K562 (cell line): ENCODE measurements at regions not wholly inside any gene's neighbourhood (a gene's known extent, or its start where the extent isn't known, plus 50 kb on each side); places are given as distances from the start of the nearest gene placed in this dataset.

Experiments
- ATAC-seq: fragments of 200-7000 bp; cut with Tn5 transposase; 3 replicates; pipeline ENCODE4 v1.9.1; 2020; ENCODE audit warnings: moderate library complexity
- BruUV-seq: library from RNA; stranded (reverse); fragments of 400-500 nt; replicated peaks from 2 replicates; lab custom pipeline; 2021; lab: Mats Ljungman, UMichigan
- CTCF ChIA-PET: fragments of 300-600 bp; formaldehyde crosslinking; extraction: SDS; loops from one replicate; lab custom pipeline; 2021; ENCODE audit warnings: low intra/inter-chr PET ratio; lab: Yijun Ruan, JAX
- POLR2A ChIA-PET: fragments of 300-600, 350-650 bp; sonication (Branson Sonifier 250); formaldehyde crosslinking; extraction: SDS; loops from one replicate; lab custom pipeline; 2021; ENCODE audit warnings: antibody characterized with exemption, inconsistent platforms; lab: Yijun Ruan, JAX
- DNase-seq, 4 experiments: peaks; one replicate each; pipeline versions ENCODE4 v3.0.0 to v3.0.0-alpha.2; 2011 to 2018; ENCODE audit warnings: low spot score in 3 of 4, mixed read lengths in 3 of 4; ENCODE audit errors: extremely low read depth in 1 of 4
- FAIRE-seq: peaks from 2 replicates; lab custom pipeline; 2011; peaks lifted over from hg19 to GRCh38; lab: Jason Lieb, UNC
- H2AFZ ChIP-seq: 2 replicates; pipeline ENCODE4 v1.6.0; 2011; ENCODE audit warnings: low read depth, low read length, control low read depth, inconsistent platforms
- H3K27ac ChIP-seq: fragments of 200-600 bp; 3 replicates; pipeline ENCODE4 v1.8.0; 2011; ENCODE audit warnings: low read depth, mild to moderate bottlenecking, control low read depth, inconsistent platforms, low read length, moderate library complexity, mixed read lengths; ENCODE audit errors: extremely low read depth
- H3K27me3 ChIP-seq, 2 experiments: fragments of 300-600 bp in 1 of 2; 2 replicates in 1 of 2; 3 replicates in 1 of 2; pipeline versions ENCODE4 v1.6.0 to v1.8.0; 2011; ENCODE audit warnings: inconsistent platforms in 2 of 2, low read length in 2 of 2, mild to moderate bottlenecking in 1 of 2, mixed read lengths in 1 of 2, moderate library complexity in 1 of 2; ENCODE audit not compliant: control insufficient read depth in 2 of 2, insufficient read depth in 2 of 2
- H3K36me3 ChIP-seq: fragments of 300-600 bp; 3 replicates; pipeline ENCODE4 v1.8.0; 2011; ENCODE audit warnings: mild to moderate bottlenecking, low read length, inconsistent platforms; ENCODE audit not compliant: control insufficient read depth, insufficient read depth
- H3K4me1 ChIP-seq, 2 experiments: fragments of 200-600 bp in 1 of 2; replicated peaks in 1 of 2; 2 replicates in 1 of 2; 3 replicates in 1 of 2; pipeline versions ENCODE4 v1.5.1 to v1.8.0; 2011; ENCODE audit warnings: inconsistent platforms in 2 of 2, low read length in 2 of 2, mild to moderate bottlenecking in 1 of 2, mixed read lengths in 1 of 2, moderate library complexity in 1 of 2; ENCODE audit not compliant: control insufficient read depth in 2 of 2, insufficient read depth in 2 of 2
- H3K4me2 ChIP-seq: 2 replicates; pipeline ENCODE4 v1.6.1; 2011; ENCODE audit warnings: low read length, control low read depth, inconsistent platforms, mixed read lengths; ENCODE audit not compliant: insufficient read depth
- H3K4me3 ChIP-seq: fragments of 200-600 bp; sonication (generic), shearing (Covaris generic); 2 replicates; pipeline ENCODE4 v1.5.1; 2016; ENCODE audit warnings: control low read depth, inconsistent platforms
- H3K79me2 ChIP-seq: fragments of 200-600 bp; 3 replicates; pipeline ENCODE4 v1.8.0; 2011; ENCODE audit warnings: low read length, inconsistent platforms; ENCODE audit not compliant: control insufficient read depth, insufficient read depth
- H3K9ac ChIP-seq, 2 experiments: 2 replicates each; pipeline versions ENCODE4 v1.6.0 to v1.6.1; 2011; ENCODE audit warnings: low read depth in 2 of 2, low read length in 2 of 2, control low read depth in 1 of 2, inconsistent platforms in 1 of 2, mild to moderate bottlenecking in 1 of 2, mixed read lengths in 1 of 2; ENCODE audit not compliant: insufficient read depth in 1 of 2
- H3K9me1 ChIP-seq: one replicate; pipeline ENCODE4 v1.6.0; 2011; ENCODE audit warnings: inconsistent platforms, mild to moderate bottlenecking, low read length, moderate library complexity; ENCODE audit not compliant: control insufficient read depth, insufficient read depth
- H3K9me3 ChIP-seq: replicated peaks from 2 replicates; pipeline ENCODE4 v1.5.1; 2011; ENCODE audit warnings: low read depth, low read length, inconsistent platforms; ENCODE audit not compliant: control insufficient read depth, insufficient read depth
- H4K20me1 ChIP-seq: replicated peaks from 2 replicates; pipeline ENCODE4 v1.6.1; 2011; ENCODE audit warnings: low read length, inconsistent platforms, mixed read lengths; ENCODE audit not compliant: control insufficient read depth, insufficient read depth
- ATF1 ChIP-seq, 2 experiments: fragments of 450-650 bp in 1 of 2; IDR thresholded peaks; 2 replicates each; pipeline ENCODE4 v1.6.1; 2016; ENCODE audit warnings: missing compliant biosample characterization in 1 of 2, missing genetic modification characterization in 1 of 2
- CBFB ChIP-seq: sonication (generic); formaldehyde crosslinking; IDR thresholded peaks from 2 replicates; pipeline ENCODE4 v1.4.0; 2020; ENCODE audit warnings: mild to moderate bottlenecking, missing genetic modification reagents
- ESRRB ChIP-seq: fragments of 250-450 bp; sonication (Bioruptor Pico); IDR thresholded peaks from 2 replicates; pipeline ENCODE4 v1.5.0; 2020; ENCODE audit warnings: mild to moderate bottlenecking, moderate library complexity, borderline replicate concordance
- EZH2 ChIP-seq: IDR thresholded peaks from 2 replicates; pipeline ENCODE4 v1.6.1; 2012; ENCODE audit warnings: low read depth, mild to moderate bottlenecking, inconsistent platforms, low read length, borderline replicate concordance
- HDAC8 ChIP-seq: fragments of 450-650 bp; IDR thresholded peaks from 2 replicates; pipeline ENCODE4 v1.6.1; 2016; ENCODE audit warnings: mild to moderate bottlenecking, missing genetic modification characterization, moderate library complexity, missing compliant biosample characterization
- HDGF ChIP-seq: fragments of 450-650 bp; IDR thresholded peaks from 2 replicates; pipeline ENCODE4 v1.6.1; 2016
- ILF3 ChIP-seq: fragments of 450-650 bp; IDR thresholded peaks from 2 replicates; pipeline ENCODE4 v1.6.1; 2018; ENCODE audit warnings: antibody characterized with exemption, mild to moderate bottlenecking, moderate library complexity, borderline replicate concordance
- NFATC3 ChIP-seq: fragments of 450-650 bp; IDR thresholded peaks from 2 replicates; pipeline ENCODE4 v1.6.1; 2017; ENCODE audit warnings: mild to moderate bottlenecking
- RUNX1 ChIP-seq: sonication (generic); IDR thresholded peaks from 2 replicates; pipeline ENCODE4 v1.6.1; 2016; ENCODE audit warnings: antibody characterized with exemption, low read depth
- TEAD2 ChIP-seq: fragments of 450-650 bp; IDR thresholded peaks from 2 replicates; pipeline ENCODE4 v1.6.1; 2016; ENCODE audit warnings: missing genetic modification characterization, control low read depth, missing compliant biosample characterization
- ZNF431 ChIP-seq: sonication (generic); formaldehyde crosslinking; IDR thresholded peaks from 2 replicates; pipeline ENCODE4 v1.8.0; 2022; ENCODE audit warnings: mild to moderate bottlenecking, missing genetic modification reagents
- ZNF561 ChIP-seq: fragments of 450-650 bp; formaldehyde crosslinking; conservative IDR thresholded peaks from 2 replicates; pipeline ENCODE4 v1.4.0; 2020; ENCODE audit warnings: mild to moderate bottlenecking, moderate library complexity
- ZNF57 ChIP-seq: fragments of 450-650 bp; formaldehyde crosslinking; IDR thresholded peaks from 2 replicates; pipeline ENCODE4 v1.4.0; 2020; ENCODE audit warnings: mild to moderate bottlenecking, moderate library complexity
- ZNF583 ChIP-seq: fragments of 250-450 bp; sonication (Bioruptor Pico); IDR thresholded peaks from 2 replicates; pipeline ENCODE4 v1.4.0; 2020
- WGBS: fragments of 100-300 bp; shearing (Covaris generic); methylation state at CpG from one replicate; pipeline ENCODE4 v1.1.6; 2016; ENCODE audit warnings: low coverage, mixed read lengths; ENCODE audit not compliant: insufficient coverage; ENCODE audit errors: missing lambda C conversion rate; 5-methylcytosine and 5-hydroxymethylcytosine counted together
- in situ Hi-C: fragments of 300-500 bp; cut with MboI; formaldehyde crosslinking; loops from 4 replicates; pipeline ENCODE4 v1.15.0; 2018; ENCODE audit warnings: inconsistent platforms, mixed read lengths
- intact Hi-C: fragments of 100-400 bp; cut with micrococcal nuclease; formaldehyde crosslinking; loops from 2 replicates; pipeline ENCODE4 v1.14.2; 2022

GRCh38 chr7:17244786-17245185, 53.7 kb upstream of the AHR start:
- BruUV-seq = no TSS peak
- CTCF ChIA-PET = no interaction called here
- H3K4me1 ChIP-seq = no peaks in the 10 kb centered on the region
- no peaks in the 10 kb centered on the region for H3K27me3 ChIP-seq
- TF ChIP-seq ESRRB = no peak
- no peak for TF ChIP-seq RUNX1
- no peak for TF ChIP-seq ZNF431 (CRISPR knock-in tag)
- no peak for TF ChIP-seq ZNF561 (CRISPR knock-in tag)
- TF ChIP-seq ZNF583 (CRISPR knock-in tag) = no peak
- TF ChIP-seq HDAC8 (tag) = no peak
- intact Hi-C loops = no loop called here
- no peak overlapping the region for H3K4me2 ChIP-seq
- H3K79me2 ChIP-seq = no peaks in the 10 kb centered on the region
- no peak overlapping the region for H3K9ac ChIP-seq
- WGBS = 50% methylated on average over 2 of the region's 2 CpGs
- H3K4me3 ChIP-seq = no peak overlapping the region
- in situ Hi-C loops = no loop called here
- DNase-seq (no peak), FAIRE-seq (no peak), ATAC-seq (no peak)
- H4K20me1 ChIP-seq = no peaks in the 10 kb centered on the region
- H3K36me3 ChIP-seq = no peaks in the 10 kb centered on the region
- POLR2A ChIA-PET = no interaction called here
- H3K9me3 ChIP-seq = 0 out of 2 replicates have a peak, but pooled peaks cover 2% of the 10 kb centered on the region
- H3K9me1 ChIP-seq = no peaks in the 10 kb centered on the region
- H2AFZ ChIP-seq = no peak overlapping the region
- H3K27ac ChIP-seq = no peak overlapping the region

- intact Hi-C loops = no loop called here
- POLR2A ChIA-PET = no interaction called here
Observed at GRCh38 chr7:17247357-17247756, 51.1 kb upstream of the AHR start.

More at GRCh38 chr7:17247357-17247756, 51.1 kb upstream of the AHR start:
- ATAC-seq = no peak
- no peak overlapping the region for H3K4me3 ChIP-seq
- no peak overlapping the region for H3K4me2 ChIP-seq
- 0 out of 2 replicates have a peak, but pooled peaks cover 1% of the 10 kb centered on the region for H3K9me3 ChIP-seq
- no peak overlapping the region for H3K27ac ChIP-seq
- no peak overlapping the region for H2AFZ ChIP-seq
- TF ChIP-seq ZNF57 = no peak
- TF ChIP-seq HDGF = no peak
- no peak for TF ChIP-seq CBFB (CRISPR knock-in tag)
- TF ChIP-seq TEAD2 (tag) = no peak
- TF ChIP-seq NFATC3 = no peak
- no peak for TF ChIP-seq ILF3
- TF ChIP-seq ATF1 (CRISPR knock-in tag; IDR thresholded peaks at IDR 0.05) = no peak
- TF ChIP-seq ATF1 (tag; IDR thresholded peaks at IDR 0.05) = no peak
- no peak for TF ChIP-seq EZH2
- no peak overlapping the region for H3K9ac ChIP-seq
- in situ Hi-C loops = no loop called here
- WGBS = 24% methylated on average over 6 of the region's 6 CpGs
- no peaks in the 10 kb centered on the region for H3K27me3 ChIP-seq
- no TSS peak for BruUV-seq
- H3K36me3 ChIP-seq = no peaks in the 10 kb centered on the region
- H3K4me1 ChIP-seq = no peaks in the 10 kb centered on the region
- no peaks in the 10 kb centered on the region for H3K79me2 ChIP-seq
- no peaks in the 10 kb centered on the region for H4K20me1 ChIP-seq
- DNase-seq = no peak
- H3K9me1 ChIP-seq = no peaks in the 10 kb centered on the region
- no peak for FAIRE-seq
- CTCF ChIA-PET = no interaction called here
